ENCODE measurements at regions not wholly inside any gene's neighbourhood (a gene's known extent, or its start where the extent isn't known, plus 50 kb on each side); places are given as distances from the start of the nearest gene placed in this dataset.
A peak's percentile ranks its signal among the peaks of the same experiment; 100 is the strongest.

GRCh38 chr9:744790-745484 is 96.6 kb upstream of the DMRT1 start:
- no peak for TF ChIP-seq CTCF (IDR thresholded peaks at IDR 0.05)
- ATAC-seq (ENCODE audit: insufficient number of reproducible peaks, low FRiP score, low read depth): no peak
- no peak for DNase-seq (ENCODE audit: low spot score)
- Histone ChIP-seq H3K9me3 (no peaks in the 10 kb centered on the region), H3K36me3 (peaks cover 59% of the 10 kb centered on the region), H3K4me3 (no peak overlapping the region), H3K27ac (peak overlapping the region; percentile 95), H3K4me1 (ENCODE audit: control insufficient read depth in 1 of 2, low read depth in 2 of 2) (peaks cover 27 to 99% of the 10 kb centered on the region in 2 donors), H3K27me3 (replicated peaks; ENCODE audit: insufficient read depth) (no peaks in the 10 kb centered on the region)

- no peak for TF ChIP-seq CTCF (IDR thresholded peaks at IDR 0.05)
- Histone ChIP-seq H3K4me3 (no peak overlapping the region), H3K4me1 (ENCODE audit: control insufficient read depth in 1 of 2, low read depth in 2 of 2) (peaks cover 35 to 99% of the 10 kb centered on the region in 2 donors), H3K9me3 (no peaks in the 10 kb centered on the region), H3K27ac (peak overlapping the region; percentile 95), H3K36me3 (peaks cover 50% of the 10 kb centered on the region), H3K27me3 (replicated peaks; ENCODE audit: insufficient read depth) (no peaks in the 10 kb centered on the region)
- ATAC-seq (ENCODE audit: insufficient number of reproducible peaks, low FRiP score, low read depth) (no peak), DNase-seq (ENCODE audit: low spot score) (no peak)
These were observed 95.6 kb upstream of the DMRT1 start for GRCh38 chr9:745761-746380.

GRCh38 chr9:746661-747434 is 94.6 kb upstream of the DMRT1 start:
- DNase-seq (ENCODE audit: low spot score) (no peak), ATAC-seq (ENCODE audit: insufficient number of reproducible peaks, low FRiP score, low read depth) (no peak)
- peak overlapping the region; percentile 95 for H3K27ac ChIP-seq
- TF ChIP-seq CTCF (IDR thresholded peaks at IDR 0.05): no peak
- peaks cover 44 to 100% of the 10 kb centered on the region in 2 donors for H3K4me1 ChIP-seq (ENCODE audit: control insufficient read depth in 1 of 2, low read depth in 2 of 2)
- no peak overlapping the region for H3K4me3 ChIP-seq
- no peaks in the 10 kb centered on the region for H3K27me3 ChIP-seq (replicated peaks; ENCODE audit: insufficient read depth)
- peaks cover 40% of the 10 kb centered on the region for H3K36me3 ChIP-seq
- no peaks in the 10 kb centered on the region for H3K9me3 ChIP-seq

GRCh38 chr9:747567-747966 is 93.9 kb upstream of the DMRT1 start:
- no peaks in the 10 kb centered on the region for H3K9me3 ChIP-seq
- H3K27ac ChIP-seq: peak overlapping the region; percentile 95
- no peak for ATAC-seq (ENCODE audit: insufficient number of reproducible peaks, low FRiP score, low read depth)
- no peaks in the 10 kb centered on the region for H3K27me3 ChIP-seq (replicated peaks; ENCODE audit: insufficient read depth)
- no peak for TF ChIP-seq CTCF (IDR thresholded peaks at IDR 0.05)
- peaks cover 33% of the 10 kb centered on the region for H3K36me3 ChIP-seq
- DNase-seq (ENCODE audit: low spot score): no peak
- peaks cover 46 to 98% of the 10 kb centered on the region in 2 donors for H3K4me1 ChIP-seq (ENCODE audit: control insufficient read depth in 1 of 2, low read depth in 2 of 2)
- no peak overlapping the region for H3K4me3 ChIP-seq

GRCh38 chr9:748861-749497 is 92.5 kb upstream of the DMRT1 start:
- Histone ChIP-seq H3K9me3 (no peaks in the 10 kb centered on the region), H3K36me3 (peaks cover 20% of the 10 kb centered on the region), H3K27me3 (replicated peaks; ENCODE audit: insufficient read depth) (no peaks in the 10 kb centered on the region), H3K27ac (peak overlapping the region; percentile 95), H3K4me1 (ENCODE audit: control insufficient read depth in 1 of 2, low read depth in 2 of 2) (peaks cover 39 to 87% of the 10 kb centered on the region in 2 donors), H3K4me3 (no peak overlapping the region)
- TF ChIP-seq CTCF (IDR thresholded peaks at IDR 0.05): no peak
- ATAC-seq (ENCODE audit: insufficient number of reproducible peaks, low FRiP score, low read depth): no peak
- no peak for DNase-seq (ENCODE audit: low spot score)

Measured in thoracic aorta (tissue), 2 donors.